Gastrocnemius medialis (tissue), 4 donors: ENCODE measurements at regions not wholly inside any gene's neighbourhood (a gene's known extent, or its start where the extent isn't known, plus 50 kb on each side); places are given as distances from the start of the nearest gene placed in this dataset.

ENCODE experiments used
- ATAC-seq, 2 donors: fragments of 150-250 bp; one replicate each; pipeline ENCODE4 v1.9.1; 2016
- DNase-seq, 2 donors: peaks; one replicate each; pipeline ENCODE4 v3.0.0-alpha.2; 2019
- H3K27ac ChIP-seq, 4 donors: fragments of 200-600 bp; sonication (generic); 1 replicate in 1 of 4; 2 replicates in 3 of 4; pipeline ENCODE4 v1.5.1; 2016 to 2018; ENCODE audit warnings: mild to moderate bottlenecking in 2 of 4, moderate library complexity in 1 of 4
- H3K27me3 ChIP-seq, 3 donors: fragments of 200-600 bp; sonication (generic) in 2 of 3; 1 replicate in 1 of 3; 2 replicates in 2 of 3; pipeline versions ENCODE4 v1.5.1 to v1.6.0; 2016 to 2019; ENCODE audit warnings: mild to moderate bottlenecking in 1 of 3, moderate library complexity in 1 of 3
- H3K36me3 ChIP-seq, 2 donors: fragments of 200-600 bp; sonication (generic) in 1 of 2; one replicate each; pipeline ENCODE4 v1.5.1; 2017 to 2018
- H3K4me1 ChIP-seq, 2 donors: fragments of 200-600 bp; sonication (generic) in 1 of 2; one replicate each; pipeline ENCODE4 v1.5.1; 2016 to 2017; ENCODE audit warnings: mild to moderate bottlenecking in 2 of 2
- H3K4me3 ChIP-seq, 4 donors: fragments of 200-600 bp; sonication (generic) in 3 of 4; 1 replicate in 1 of 4; 2 replicates in 3 of 4; pipeline ENCODE4 v1.5.1; 2016 to 2019; ENCODE audit warnings: mild to moderate bottlenecking in 2 of 4
- H3K9me3 ChIP-seq, 3 donors: fragments of 200-600 bp; sonication (generic) in 2 of 3; 1 replicate in 1 of 3; 2 replicates in 2 of 3; pipeline ENCODE4 v1.5.1; 2016 to 2019
- POLR2A ChIP-seq, 2 donors: fragments of 450-650 bp; IDR thresholded peaks; one replicate each; pipeline ENCODE4 v1.6.1; 2017; ENCODE audit warnings: antibody characterized with exemption in 2 of 2, mild to moderate bottlenecking in 2 of 2, moderate library complexity in 2 of 2
- in situ Hi-C, 4 donors: fragments of 200-750 bp; cut with MboI; loops; one replicate each; pipeline versions ENCODE4 v1.15.0 to v1.8.0; 2017; ENCODE audit warnings: low sequenced_read_pairs in 4 of 4
- intact Hi-C: fragments of 100-400 bp; cut with DNase I; formaldehyde crosslinking; loops from one replicate; pipeline ENCODE4 v1.15.1; 2023; ENCODE audit warnings: low total_unique reads
- TF ChIP-seq, protein P1 (sequence below), 5 experiments: fragments of 450-650 bp in 3 of 5; fragments of 200-600 bp in 2 of 5; sonication (generic) in 2 of 5; IDR thresholded peaks in 4 of 5; conservative IDR thresholded peaks in 1 of 5; 1 replicate in 4 of 5; 2 replicates in 1 of 5; pipeline ENCODE4 v1.5.1; 2016 to 2019; ENCODE audit warnings: antibody characterized with exemption in 5 of 5, mild to moderate bottlenecking in 3 of 5, moderate library complexity in 3 of 5

DNA sequence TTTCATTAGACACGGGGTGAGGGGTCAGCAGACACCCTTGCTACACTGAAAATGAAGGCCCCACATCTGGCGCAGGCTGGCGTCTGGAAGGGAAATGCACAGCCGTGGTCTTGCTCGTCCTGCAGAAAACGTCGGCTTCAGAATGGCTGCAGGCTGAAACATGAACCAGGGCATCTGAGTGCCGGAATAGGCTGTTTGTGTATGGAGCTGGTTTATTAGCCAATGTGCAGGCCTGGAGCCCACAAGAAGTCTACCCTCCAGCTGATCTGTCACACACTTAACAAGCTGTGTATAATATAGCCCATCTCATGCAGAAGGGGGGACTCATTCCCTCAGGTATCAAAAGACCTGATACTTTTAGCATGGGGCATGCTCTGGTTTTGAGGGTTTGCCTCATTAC lies 153.4 kb upstream of the SOX11 start:
- Histone ChIP-seq H3K27ac (no peak overlapping the region), H3K36me3 (no peaks in the 10 kb centered on the region), H3K27me3 (no peaks in the 10 kb centered on the region), H3K9me3 (peaks cover 0 to under 1% (median 0%) of the 10 kb centered on the region in 3 donors), H3K4me1 (no peaks in the 10 kb centered on the region), H3K4me3 (no peak overlapping the region)
- in situ Hi-C loops: no loop called here
- TF ChIP-seq, protein P1, sequence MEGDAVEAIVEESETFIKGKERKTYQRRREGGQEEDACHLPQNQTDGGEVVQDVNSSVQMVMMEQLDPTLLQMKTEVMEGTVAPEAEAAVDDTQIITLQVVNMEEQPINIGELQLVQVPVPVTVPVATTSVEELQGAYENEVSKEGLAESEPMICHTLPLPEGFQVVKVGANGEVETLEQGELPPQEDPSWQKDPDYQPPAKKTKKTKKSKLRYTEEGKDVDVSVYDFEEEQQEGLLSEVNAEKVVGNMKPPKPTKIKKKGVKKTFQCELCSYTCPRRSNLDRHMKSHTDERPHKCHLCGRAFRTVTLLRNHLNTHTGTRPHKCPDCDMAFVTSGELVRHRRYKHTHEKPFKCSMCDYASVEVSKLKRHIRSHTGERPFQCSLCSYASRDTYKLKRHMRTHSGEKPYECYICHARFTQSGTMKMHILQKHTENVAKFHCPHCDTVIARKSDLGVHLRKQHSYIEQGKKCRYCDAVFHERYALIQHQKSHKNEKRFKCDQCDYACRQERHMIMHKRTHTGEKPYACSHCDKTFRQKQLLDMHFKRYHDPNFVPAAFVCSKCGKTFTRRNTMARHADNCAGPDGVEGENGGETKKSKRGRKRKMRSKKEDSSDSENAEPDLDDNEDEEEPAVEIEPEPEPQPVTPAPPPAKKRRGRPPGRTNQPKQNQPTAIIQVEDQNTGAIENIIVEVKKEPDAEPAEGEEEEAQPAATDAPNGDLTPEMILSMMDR (IDR thresholded peaks at IDR 0.05 in 4 of 5, conservative IDR thresholded peaks at IDR 0.05 in 1 of 5): no peak
- no peak for TF ChIP-seq POLR2A (IDR thresholded peaks at IDR 0.05)
- DNase-seq (no peak), ATAC-seq (no peak)
- intact Hi-C loops: no loop called here

DNA sequence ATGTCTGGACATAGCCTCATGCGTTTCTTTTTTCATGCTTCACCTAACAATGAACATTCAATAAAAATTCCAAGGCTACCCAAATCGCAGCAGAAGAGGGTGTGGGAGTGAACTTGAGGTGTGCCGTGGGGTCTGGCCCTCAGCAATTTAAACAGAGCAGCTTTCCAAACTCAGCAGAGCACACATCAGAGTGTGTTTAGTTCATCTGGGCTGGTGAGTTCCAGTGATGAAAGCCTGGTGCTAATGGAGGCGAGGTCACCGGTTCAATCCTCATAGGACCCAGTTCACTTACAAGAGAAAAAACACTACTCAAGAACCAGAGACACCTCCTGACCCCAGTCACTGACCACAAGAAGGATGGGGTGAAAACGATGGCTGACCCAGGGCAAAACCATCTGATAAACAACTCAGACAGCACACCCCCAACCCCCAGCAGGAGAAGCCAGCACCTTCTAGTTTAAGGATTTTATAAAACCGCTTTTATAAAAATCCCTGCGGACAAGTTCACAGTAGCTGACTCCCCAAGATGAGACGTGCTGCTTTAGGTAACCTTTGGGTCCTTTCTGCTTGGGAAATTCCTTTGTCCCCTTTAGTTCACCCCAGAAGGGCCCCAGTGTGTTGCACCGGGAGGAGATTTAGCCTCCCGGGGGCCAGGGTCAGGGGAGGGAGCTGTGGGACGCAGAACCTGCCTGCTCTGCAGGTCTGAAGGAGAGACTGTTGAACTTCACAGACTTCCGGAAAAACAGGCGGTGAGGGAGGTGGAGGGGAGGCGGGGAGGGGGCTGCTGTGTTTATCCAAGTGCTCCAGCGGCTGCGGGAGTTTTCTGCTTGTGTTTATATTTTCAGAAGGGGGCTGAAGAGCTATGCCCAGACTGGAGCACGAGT lies 152.7 kb upstream of the SOX11 start:
- Histone ChIP-seq H3K36me3 (no peaks in the 10 kb centered on the region), H3K27ac (no peak overlapping the region), H3K4me1 (no peaks in the 10 kb centered on the region), H3K9me3 (peaks cover 0 to 5% (median 0%) of the 10 kb centered on the region in 3 donors), H3K27me3 (no peaks in the 10 kb centered on the region), H3K4me3 (no peak overlapping the region)
- no peak for TF ChIP-seq POLR2A (IDR thresholded peaks at IDR 0.05)
- TF ChIP-seq, protein P1 (IDR thresholded peaks at IDR 0.05 in 4 of 5, conservative IDR thresholded peaks at IDR 0.05 in 1 of 5): no peak
- in situ Hi-C loops: no loop called here
- DNase-seq (no peak), ATAC-seq (no peak)
- intact Hi-C loops: no loop called here

DNA sequence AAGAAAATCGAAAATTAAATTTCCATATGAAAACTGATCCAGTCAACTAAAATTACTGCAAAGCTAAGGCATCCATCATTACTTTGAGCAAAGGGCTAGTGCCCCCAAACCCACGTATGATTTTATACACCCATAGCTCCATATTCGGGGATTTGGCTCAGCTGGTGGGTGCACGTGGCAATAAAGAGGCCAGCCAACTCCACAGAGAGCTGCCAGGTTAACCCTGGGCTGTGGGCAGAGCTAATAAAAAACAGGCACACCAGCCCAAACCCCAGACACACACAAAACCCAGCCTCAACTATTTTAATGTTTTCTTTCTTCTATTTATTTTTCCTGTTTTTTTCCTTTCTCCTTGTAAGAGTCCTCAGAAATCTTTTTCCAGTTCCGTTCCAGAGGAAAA lies 151.3 kb upstream of the SOX11 start:
- DNase-seq (no peak), ATAC-seq (no peak)
- Histone ChIP-seq H3K27me3 (no peaks in the 10 kb centered on the region), H3K9me3 (peaks cover 0 to 5% (median 0%) of the 10 kb centered on the region in 3 donors), H3K4me3 (no peak overlapping the region), H3K36me3 (no peaks in the 10 kb centered on the region), H3K27ac (no peak overlapping the region), H3K4me1 (no peaks in the 10 kb centered on the region)
- TF ChIP-seq POLR2A (IDR thresholded peaks at IDR 0.05): no peak
- TF ChIP-seq, protein P1 (IDR thresholded peaks at IDR 0.05 in 4 of 5, conservative IDR thresholded peaks at IDR 0.05 in 1 of 5): no peak
- in situ Hi-C loops (no loop called here), intact Hi-C loops (no loop called here)

DNA sequence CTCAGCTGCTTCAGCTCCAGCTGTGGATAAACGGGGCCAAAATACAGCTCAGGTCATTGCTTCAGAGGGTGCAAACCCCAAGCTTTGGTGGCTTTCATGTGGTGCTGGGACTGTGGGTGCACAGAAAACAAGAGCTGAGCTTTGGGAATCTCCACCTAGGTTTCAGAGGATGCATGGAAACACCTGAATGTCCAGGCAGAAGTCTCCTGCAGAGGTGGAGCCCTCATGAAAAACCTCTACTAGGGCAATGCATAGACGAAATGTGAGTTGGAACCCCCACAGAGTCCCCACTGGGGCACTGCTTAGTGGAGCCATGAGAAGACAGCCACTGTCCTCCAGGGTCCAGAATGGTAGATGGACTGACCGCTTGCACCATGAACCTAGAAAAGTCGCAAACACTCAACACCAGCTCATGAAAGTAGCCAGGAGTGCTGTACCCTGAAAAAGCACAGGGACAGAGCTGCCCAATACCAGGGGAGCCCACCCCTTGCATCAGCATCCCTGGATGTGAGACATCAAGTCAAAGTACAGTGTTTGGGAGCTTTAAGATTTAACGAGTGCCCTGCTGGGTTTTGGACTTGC lies 147.9 kb upstream of the SOX11 start:
- Histone ChIP-seq H3K27ac (no peak overlapping the region), H3K4me1 (no peaks in the 10 kb centered on the region), H3K9me3 (peaks cover 0 to 5% (median 0%) of the 10 kb centered on the region in 3 donors), H3K36me3 (no peaks in the 10 kb centered on the region), H3K27me3 (no peaks in the 10 kb centered on the region), H3K4me3 (no peak overlapping the region)
- no peak for ATAC-seq
- intact Hi-C loops: no loop called here
- in situ Hi-C loops: no loop called here
- no peak for DNase-seq
- TF ChIP-seq, protein P1 (IDR thresholded peaks at IDR 0.05 in 4 of 5, conservative IDR thresholded peaks at IDR 0.05 in 1 of 5): no peak
- TF ChIP-seq POLR2A (IDR thresholded peaks at IDR 0.05): no peak
